Stimulated activated CD8-positive, alpha-beta memory T cell treated with anti-CD3 and anti-CD28 coated beads, Interleukin-12 subunit alpha, Interleukin-12 subunit beta, amount 100 ng/mL, for 1 hour (primary cell): ENCODE measurements at regions not wholly inside any gene's neighbourhood (a gene's known extent, or its start where the extent isn't known, plus 50 kb on each side); places are given as distances from the start of the nearest gene placed in this dataset.
A peak's percentile ranks its signal among the peaks of the same experiment; 100 is the strongest.
"Not testable (repeated sequence)": the region's sequence is repeated elsewhere in the genome, so short reads cannot be mapped to it uniquely, and the experiment has no call there.

Experiments
- DNase-seq: peaks from one replicate; pipeline ENCODE4 v3.0.0-alpha.2; 2020; ENCODE audit warnings: low read depth

DNA sequence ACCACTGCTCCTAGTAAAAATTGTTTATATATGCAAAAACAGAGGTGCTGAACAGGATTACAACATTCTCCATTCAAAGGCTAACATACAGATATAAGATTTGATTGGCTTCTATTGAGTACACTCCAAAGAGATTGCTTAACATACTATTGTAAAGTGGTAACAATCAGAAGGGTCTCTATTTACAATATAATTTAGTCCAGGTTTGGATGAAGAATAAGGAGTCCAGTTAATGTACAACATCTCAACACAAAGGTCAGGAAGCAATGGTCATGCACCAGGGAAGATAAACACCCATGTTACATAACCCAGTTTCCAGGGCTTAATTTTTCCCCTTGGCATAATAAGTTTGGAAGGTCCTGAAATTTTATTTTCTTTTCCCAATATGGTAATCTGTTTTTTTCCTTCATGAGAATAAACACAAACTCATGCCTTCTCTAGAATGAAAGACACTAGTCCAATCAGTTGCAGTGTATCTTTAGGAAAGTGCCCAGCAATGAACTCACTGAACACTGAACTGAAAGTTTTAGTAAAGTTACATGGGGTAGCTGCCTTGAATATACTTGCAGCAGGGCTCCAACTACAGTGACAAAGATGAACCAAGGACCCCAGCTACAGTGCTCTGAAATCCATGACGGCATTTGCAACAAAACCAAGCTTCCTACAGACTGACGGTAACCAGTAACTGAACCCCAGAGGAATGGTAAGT lies 255.3 kb upstream of the GJE1 start:
- no peak for DNase-seq

DNA sequence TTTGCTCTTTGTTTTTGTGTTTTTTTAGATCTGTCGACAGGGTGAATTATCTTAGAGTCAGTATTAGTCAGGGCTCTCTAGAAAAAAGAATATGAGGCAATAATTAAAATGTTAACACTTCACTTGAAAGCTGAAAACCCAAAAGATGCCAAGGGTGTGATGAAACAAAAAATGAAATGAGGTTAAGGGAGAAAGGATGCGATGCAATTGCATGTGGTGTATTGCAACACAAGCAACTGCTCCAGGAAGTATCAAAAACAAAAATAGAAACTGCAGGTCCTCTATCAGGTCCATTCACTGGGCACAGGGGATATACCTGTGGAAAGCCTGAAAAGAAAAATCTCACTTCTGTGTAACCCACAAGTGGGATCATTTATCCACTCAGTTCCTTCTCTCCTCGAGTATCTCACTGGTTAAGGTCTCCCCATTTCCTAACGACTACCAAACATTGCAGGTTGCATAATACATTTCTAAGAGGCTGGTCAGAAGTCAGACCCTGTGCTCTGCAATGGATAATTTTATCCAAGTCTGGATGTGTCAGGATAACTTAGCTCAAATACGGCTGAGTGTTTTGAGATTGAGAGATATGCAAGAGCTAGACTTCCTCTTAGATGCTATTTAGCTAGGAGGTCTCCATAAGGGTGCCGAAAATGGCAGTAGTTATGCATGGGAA lies 257.7 kb upstream of the GJE1 start:
- no peak for DNase-seq

DNA sequence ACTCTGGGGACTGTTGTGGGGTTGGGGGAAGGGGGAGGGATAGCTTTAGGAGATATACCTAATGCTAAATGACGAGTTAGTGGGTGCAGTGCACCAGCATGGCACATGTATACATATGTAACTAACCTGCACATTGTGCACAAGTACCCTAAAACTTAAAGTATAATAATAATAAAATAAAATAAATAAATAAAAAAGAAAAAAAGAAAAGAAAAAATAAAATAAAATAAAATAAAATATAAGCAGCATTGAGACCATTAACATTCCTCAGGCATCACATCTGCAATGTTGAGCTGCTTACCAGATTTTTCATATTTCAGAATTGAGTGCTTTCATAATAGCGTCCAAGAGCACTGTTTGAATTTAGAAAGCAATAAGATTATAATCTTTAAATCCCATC lies 263.2 kb upstream of the GJE1 start:
- DNase-seq = not testable (repeated sequence)

DNA sequence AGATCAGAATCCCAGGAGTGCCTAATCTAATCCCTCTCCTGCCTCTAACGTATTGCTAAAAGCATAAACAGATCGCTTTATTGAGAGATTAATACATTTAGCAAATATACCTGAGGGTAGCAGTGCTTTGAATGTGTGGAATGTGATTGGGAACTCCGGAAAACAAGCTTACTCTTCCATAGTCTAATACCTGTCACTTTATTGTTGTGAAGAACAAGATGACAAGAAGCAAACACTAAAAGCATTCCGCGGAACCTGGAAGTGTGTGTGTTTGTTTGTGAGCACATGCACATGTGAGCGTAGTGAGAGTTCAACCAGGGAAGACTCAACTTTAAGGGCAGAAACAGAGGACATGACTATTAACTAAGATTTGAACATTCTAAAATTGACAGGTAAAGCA lies 265.0 kb upstream of the GJE1 start:
- DNase-seq = no peak

- no peak for DNase-seq
Observed at GRCh38 chr6:141866731-141867497, 265.8 kb upstream of the GJE1 start.

- DNase-seq = no peak
Observed at GRCh38 chr6:141851063-141851462, 281.7 kb upstream of the GJE1 start.

GRCh38 chr6:141848029-141848890 lies 284.5 kb upstream of the GJE1 start:
- DNase-seq = peak; percentile 4

GRCh38 chr6:141846639-141847038 lies 286.1 kb upstream of the GJE1 start:
- DNase-seq = no peak

GRCh38 chr6:141843178-141843834 lies 289.4 kb upstream of the GJE1 start:
- DNase-seq = no peak

- no peak for DNase-seq
Observed at GRCh38 chr6:141833001-141833655, 299.6 kb upstream of the GJE1 start.

DNA sequence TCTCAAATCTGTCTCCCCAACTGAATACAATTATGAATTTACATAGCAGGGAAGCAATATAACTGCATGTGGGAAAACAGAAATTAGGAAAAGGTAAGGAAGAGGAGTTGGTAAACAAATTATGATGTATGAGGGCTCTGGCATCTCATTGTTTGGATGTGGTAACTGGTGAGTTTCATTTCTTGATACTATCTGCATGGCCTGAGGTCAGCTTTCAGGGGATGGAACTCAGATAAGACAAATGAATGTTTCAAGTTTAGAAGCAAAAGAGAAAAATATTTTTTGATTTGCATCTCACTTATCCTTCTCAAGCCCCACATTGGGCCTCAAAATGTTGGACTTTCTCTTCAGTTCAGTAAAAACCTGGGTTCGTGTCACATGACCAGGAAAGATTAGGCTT lies 302.2 kb upstream of the GJE1 start:
- DNase-seq = no peak

DNA sequence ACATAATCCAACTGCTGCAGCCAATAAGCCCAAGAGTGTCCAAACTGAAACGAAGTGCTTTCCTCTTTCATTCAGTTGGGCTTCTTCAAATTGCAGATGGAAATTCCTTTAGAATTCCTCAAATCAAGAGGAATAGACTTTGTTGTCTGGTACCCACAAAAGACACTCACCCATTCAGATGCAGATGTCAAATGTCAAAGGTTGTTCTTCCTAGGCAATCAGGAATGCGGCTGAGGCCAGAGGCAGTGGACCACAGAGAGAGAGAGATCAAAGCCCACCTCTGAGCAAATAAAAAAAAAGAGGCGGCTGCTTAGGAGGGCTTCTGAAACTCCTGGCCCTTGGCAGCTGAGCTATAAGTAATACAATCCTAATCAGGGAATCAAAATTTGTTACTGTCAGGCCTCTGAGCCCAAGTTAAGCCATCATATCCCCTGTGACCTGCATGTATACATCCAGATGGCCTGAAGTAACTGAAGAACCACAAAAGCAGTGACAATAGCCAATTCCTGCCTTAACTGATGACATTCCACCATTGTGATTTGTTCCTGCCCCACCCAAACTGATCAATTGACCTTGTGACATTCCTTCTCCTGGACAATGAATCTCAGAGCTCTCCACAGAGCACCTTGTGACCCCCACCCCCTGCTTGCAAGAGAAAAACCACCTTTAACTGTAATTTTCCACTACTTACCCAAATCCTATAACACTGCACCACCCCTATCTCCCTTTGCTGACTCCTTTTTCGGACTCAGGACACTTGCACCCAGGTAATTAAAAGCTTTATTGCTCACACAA lies 303.0 kb upstream of the GJE1 start:
- no peak for DNase-seq

DNA sequence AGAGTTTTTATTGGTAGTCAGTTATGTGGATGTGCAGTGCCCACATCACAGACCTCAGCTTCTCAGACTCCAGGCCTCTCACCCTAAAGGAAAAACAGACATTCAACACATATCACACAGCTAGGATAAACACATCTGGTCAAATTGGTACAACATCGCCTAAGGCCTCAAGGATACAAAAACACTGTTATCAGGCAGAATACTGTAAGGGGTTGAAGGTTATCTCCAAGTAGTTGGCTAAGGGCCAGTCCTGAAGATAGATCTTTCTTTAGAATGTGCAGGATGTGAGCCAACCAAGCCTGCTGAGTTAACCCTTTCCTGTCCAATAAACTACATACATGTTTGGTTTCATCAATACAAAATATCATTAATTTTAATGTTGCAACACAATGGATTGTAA lies 308.4 kb upstream of the GJE1 start:
- no peak for DNase-seq

DNA sequence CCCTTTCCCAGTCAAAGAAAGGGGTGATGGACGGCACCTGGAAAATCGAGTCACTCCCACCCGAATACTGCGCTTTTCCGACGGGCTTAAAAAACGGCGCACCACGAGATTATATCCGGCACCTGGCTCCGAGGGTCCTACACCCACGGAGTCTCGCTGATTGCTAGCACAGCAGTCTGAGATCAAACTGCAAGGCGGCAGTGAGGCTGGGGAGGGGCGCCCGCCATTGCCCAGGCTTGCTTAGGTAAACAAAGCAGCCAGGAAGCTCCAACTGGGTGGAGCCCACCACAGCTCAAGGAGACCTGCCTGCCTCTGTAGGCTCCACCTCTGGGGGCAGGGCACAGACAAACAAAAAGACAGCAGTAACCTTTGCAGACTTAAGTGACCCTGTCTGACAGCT lies 317.7 kb upstream of the GJE1 start:
- not testable (repeated sequence) for DNase-seq

GRCh38 chr6:141809901-141810300 lies 322.8 kb upstream of the GJE1 start:
- DNase-seq = no peak

DNA sequence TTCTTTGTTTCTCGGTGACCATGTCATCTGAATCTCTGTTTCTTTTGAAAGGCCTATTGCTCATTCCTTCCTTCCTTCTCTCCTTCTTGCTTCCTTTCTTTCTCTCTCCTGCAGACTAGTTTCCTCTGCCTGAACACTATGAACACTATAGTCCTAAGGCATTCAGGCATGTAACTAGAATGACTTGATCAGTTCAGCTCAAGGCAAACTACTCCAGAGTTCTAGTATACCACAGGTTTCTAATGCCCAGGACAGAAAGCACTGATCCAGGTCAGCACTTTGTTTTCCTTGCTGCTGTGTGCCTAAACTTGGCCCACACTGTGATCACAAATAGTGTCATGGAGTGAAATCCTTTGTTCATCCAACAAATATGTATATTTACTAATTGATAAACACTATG lies 324.1 kb upstream of the GJE1 start:
- DNase-seq = no peak

DNA sequence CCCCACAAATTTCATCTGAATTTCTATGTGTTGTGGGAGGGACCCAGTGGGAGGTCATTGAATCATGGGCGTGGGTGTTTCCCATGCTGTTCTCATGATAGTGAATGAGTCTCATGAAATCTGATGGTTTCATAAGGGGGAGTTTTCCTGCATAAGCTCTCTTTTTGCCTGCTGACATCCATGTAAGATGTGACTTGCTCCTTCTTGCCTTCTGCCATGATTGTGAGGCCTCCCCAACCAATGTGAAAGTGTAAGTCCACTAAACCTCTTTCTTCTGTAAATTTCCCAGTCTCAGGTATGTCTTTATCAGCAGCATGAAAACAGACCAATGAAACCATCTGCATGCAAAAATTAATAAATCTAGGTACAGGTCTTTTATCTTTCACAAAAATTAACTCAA lies 331.8 kb upstream of the GJE1 start:
- not testable (repeated sequence) for DNase-seq

DNA sequence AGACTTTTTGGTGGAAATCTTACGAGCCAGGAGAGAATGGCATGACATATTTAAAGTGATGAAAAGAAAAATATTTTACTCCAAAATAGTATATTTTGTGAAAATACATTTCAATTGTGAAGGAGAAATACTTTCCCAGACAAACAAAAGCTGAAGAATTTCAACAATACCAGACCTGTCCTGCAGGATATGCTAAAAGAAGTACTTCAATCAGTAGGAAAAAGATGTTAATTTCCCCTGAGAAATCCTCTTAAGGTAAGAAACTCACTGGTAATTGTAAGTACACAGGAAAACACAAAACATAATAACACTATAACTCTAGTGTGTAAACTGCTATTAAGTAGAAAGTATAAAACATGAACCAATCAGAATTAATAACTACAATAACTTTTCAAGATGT lies 341.8 kb upstream of the GJE1 start:
- no peak for DNase-seq

DNA sequence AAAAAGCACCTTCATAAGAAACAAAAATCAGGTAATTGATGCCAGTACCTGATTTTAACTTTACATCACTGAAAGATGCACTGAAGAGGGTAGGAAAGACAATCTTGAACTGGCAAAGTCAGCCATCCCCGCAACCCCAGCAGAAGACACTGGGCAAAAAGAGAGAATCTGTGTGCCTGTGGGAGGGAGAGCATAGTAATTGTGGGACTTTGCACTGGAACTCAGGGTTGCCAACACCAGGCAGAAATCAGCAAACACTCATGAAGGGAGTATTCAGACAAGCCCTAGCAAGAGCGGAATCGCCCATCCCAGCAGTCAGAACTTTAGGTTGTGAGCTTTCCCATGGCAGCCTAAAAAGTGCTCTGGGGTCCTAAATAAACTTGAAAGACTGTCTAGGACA lies 344.6 kb upstream of the GJE1 start:
- DNase-seq = no peak

DNA sequence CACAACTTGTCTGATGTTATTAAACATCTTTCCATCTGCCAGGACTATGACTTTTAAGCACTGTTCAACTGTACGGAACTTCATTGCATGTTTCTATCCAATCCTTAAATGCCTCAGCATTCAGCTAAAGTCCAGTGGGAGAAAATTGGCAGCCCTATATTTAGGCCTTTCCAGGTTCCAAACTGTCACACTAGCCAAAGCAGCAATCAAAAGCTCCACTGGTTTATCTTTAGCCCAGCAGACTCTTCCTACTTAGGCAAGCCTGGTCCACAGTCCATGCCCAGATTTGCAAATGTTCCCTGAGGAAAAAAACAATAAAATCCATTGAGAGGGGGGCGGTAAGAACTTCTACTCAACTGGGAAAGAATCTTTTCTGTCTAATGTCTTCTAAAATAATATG lies 349.1 kb upstream of the GJE1 start:
- no peak for DNase-seq
